GM18861 (cell line): ENCODE measurements at regions not wholly inside any gene's neighbourhood (a gene's known extent, or its start where the extent isn't known, plus 50 kb on each side); places are given as distances from the start of the nearest gene placed in this dataset.
"Not testable (repeated sequence)": the region's sequence is repeated elsewhere in the genome, so short reads cannot be mapped to it uniquely, and the experiment has no call there.

Experiments
- ATAC-seq: cut with Tn5 transposase; IDR thresholded peaks from one replicate; pipeline ENCODE4 v1.9.1; 2021; ENCODE audit not compliant: unreplicated experiment

- ATAC-seq: no peak
Observed at GRCh38 chr5:99368726-99369125, 439.9 kb upstream of the CHD1 start.

DNA sequence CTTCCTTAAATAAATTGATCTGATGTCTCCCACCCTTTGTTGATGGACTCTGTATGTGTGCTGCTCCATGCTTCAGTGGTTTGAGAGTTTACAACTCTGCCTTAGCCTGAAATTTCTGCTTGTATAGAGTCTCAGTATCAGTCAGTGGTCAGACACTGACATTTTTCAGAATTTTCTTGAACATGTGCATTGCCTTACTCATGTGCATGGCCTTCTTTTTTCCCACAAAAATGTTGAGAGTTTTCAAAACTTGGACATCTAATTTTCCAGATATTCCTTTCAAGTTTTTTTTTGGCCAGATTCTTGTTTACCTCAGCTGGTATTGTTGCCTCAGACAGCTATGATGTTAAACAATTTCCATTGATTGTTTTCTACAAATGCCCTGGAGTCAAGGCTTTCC is 427.1 kb upstream of the CHD1 start:
- ATAC-seq: no peak

DNA sequence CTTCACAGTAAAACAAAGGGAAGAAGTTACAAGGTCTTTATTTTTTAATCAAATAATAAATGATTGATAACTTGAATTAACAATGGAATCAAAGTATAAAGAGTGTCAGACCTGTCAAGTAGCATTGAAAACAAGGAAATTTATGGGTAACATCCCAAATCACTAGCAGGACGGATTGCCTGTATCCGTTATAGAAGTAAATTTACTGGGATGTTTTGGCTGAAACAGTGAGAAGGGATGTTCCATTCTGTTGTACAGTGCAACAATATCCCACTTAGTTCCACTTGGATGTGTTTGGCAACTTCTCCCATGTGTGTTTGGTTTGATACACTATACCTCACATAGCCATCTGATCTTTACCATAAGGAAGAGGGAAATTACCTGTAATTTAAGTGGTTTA is 421.0 kb upstream of the CHD1 start:
- ATAC-seq: no peak

DNA sequence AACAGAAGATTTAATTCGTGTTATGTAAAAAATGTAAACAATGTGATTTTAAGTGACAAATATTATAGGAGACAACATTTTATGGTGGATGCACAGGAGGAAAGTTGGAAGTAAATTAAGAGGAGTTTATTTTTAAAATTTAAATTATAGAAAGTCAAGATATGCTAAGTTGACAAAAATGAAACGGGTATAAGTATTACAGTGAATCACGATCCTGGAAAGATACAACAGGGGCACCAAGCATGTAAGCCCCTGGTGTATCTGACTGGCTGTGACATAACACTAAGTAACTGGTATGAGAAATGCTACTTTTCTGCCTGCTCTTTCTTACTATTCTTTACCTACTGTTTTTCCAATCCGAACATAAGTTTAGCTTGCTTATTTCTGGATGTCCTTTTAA is 419.8 kb upstream of the CHD1 start:
- ATAC-seq: no peak

- ATAC-seq: not testable (repeated sequence)
Observed at GRCh38 chr5:99339758-99340157, 411.0 kb upstream of the CHD1 start.

GRCh38 chr5:99334936-99335335 is 406.1 kb upstream of the CHD1 start:
- no peak for ATAC-seq

GRCh38 chr5:99331061-99331460 is 402.3 kb upstream of the CHD1 start:
- ATAC-seq: no peak

DNA sequence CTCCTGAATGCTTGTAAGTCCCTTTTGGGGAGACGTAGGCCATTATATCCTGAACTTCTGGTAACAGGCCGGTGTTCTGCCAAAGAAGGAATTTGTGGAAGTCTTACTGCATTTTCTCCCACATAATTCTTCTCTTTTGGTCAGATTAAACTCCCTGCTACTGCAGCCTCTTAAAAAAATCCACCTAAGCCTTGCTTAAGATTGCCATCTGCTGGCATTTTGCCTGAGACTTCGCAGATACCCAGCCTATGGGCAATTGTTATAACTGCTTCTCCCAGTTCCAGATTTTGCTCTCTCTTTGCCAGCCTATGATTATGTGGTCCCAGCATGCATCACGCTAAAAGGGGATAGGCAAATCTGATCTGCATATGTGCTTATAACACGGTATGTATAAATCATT is 391.6 kb upstream of the CHD1 start:
- ATAC-seq: no peak

GRCh38 chr5:99317136-99317535 is 388.3 kb upstream of the CHD1 start:
- ATAC-seq: no peak

- ATAC-seq: no peak
Observed at GRCh38 chr5:99316484-99316883, 387.7 kb upstream of the CHD1 start.

- ATAC-seq: no peak
Observed at GRCh38 chr5:99315413-99316183, 386.8 kb upstream of the CHD1 start.

- no peak for ATAC-seq
Observed at GRCh38 chr5:99314721-99315120, 385.9 kb upstream of the CHD1 start.

DNA sequence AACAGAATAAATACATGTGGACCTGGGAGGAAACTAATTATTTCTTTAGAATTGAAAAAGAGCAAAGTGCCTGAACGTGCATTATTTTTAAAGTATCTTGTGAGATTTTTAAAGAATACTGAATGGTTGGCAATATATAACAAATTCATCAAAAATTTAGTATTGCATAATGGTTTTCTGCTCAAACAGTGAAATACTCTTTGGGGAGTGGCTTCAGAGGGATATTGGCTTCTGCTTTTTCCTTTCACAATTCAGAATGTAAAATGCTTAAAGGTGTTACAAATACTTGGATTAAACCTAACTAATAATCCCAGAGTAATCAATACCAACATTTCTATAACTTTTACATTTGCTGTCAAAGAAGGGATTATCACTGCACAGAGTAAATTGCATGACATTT is 379.3 kb upstream of the CHD1 start:
- ATAC-seq: no peak

DNA sequence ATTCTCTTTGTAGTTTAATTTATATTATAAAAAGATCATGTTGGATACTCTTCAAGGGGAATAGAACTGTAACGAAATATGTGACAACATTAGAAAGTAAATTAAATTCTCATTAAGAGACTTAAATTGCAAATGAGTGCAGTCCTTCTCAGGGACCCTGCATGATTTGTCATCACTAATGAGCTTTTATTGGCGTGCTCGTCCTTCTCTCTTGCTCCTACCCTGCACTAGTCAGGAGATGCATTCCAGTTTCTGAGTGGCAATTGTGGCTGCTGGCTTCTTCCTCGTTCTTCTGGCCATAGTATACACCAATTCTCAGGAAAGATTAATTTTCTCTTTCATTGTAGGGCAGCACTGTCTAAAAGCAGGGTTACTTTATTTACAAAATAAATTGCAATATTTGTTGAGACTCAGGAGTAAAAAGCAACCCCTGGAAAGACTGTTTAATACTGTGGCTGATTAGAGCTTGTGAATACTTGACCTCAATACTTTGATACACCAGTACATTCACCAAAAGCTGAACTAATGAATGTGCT is 376.3 kb upstream of the CHD1 start:
- no peak for ATAC-seq

DNA sequence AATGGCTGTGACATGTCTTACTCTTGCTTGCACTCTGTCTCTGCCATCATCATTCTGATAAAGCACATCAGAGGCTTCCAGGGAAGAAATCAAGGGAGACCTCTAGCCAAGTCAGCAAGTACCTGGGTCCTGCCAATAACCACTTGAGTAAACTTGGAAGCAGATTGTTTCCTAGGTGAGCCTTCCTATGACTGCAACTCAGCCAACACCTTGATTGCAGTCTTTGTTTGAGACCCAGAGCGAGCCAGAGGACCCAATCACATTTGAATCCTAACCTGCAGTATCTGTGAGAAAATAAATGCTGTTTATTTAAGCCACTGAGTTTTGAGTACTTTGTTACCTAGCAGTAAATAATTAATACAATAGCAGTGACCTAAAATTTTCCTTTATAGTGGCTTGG is 356.8 kb upstream of the CHD1 start:
- ATAC-seq: no peak

GRCh38 chr5:99275128-99275527 is 346.3 kb upstream of the CHD1 start:
- no peak for ATAC-seq

DNA sequence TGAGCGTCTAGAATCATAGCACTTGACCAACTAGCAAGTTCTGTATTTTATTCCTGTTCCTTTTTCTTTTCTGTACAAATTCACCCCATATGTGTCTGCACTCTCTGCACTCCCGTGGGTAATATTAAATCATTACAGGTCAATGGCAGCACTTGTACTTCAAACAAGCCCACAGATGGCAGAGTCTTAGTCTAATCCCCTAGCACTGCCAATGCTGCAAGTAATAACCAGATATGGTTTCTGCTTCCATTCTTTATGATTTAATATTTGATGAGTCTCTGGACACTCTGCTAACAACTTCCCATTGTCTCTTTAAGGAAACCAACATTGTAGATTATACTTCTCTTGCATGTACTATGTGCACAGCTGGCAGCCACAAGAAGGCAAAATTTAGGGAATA is 343.8 kb upstream of the CHD1 start:
- ATAC-seq: no peak

DNA sequence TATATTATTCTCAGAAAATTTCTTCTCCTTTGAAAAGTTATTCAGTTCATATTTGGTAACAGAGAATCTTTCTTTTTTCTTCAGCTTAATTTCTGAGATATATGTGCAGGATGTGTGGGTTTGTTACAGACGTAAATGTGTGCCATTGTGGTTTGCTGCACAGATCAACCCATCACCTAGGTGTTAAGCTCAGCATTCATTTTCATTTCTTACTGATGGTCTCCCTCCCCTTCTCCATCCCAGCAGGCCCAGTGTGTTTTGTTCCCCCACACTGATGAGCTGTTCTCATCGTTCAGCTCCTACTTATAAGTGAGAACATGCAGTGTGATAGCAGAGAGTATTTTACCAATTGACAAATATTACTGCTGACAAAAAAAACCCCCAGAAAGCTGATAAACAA is 330.0 kb upstream of the CHD1 start:
- ATAC-seq: no peak

DNA sequence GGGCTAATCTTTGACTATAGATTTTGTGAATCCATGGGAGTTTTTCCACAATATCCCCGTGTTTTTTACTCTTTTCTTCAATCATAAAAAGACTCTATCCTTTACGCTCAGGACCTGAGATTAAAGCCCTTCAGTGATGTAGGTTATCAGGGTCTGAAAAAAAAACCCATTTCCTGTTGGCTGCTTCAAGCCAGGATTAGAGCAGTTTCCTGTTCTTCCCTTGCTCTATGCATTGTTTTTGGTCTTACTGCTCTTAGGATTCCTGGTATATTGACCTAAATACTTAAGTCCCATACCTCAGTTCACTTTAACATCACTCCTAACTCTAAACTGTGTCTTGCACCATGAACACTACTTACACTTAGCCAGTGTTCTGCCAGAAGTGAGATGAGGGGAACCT is 319.3 kb upstream of the CHD1 start:
- no peak for ATAC-seq

GRCh38 chr5:99247346-99247745 is 318.5 kb upstream of the CHD1 start:
- no peak for ATAC-seq

GRCh38 chr5:99243111-99243510 is 314.3 kb upstream of the CHD1 start:
- no peak for ATAC-seq

- no peak for ATAC-seq
Observed at GRCh38 chr5:99239826-99240360, 311.1 kb upstream of the CHD1 start.
